SU-DHL-6 (cell line): ENCODE measurements at regions not wholly inside any gene's neighbourhood (a gene's known extent, or its start where the extent isn't known, plus 50 kb on each side); places are given as distances from the start of the nearest gene placed in this dataset.

Experiments
- CTCF ChIP-seq: fragments of 200-600 bp; sonication (generic); IDR thresholded peaks from one replicate; pipeline ENCODE4 v1.5.1; 2017; ENCODE audit warnings: antibody characterized with exemption, mild to moderate bottlenecking, low read length, moderate library complexity; ENCODE audit not compliant: insufficient read depth, poor library complexity, severe bottlenecking
- EZH2phosphoT487 ChIP-seq: fragments of 200-600 bp; sonication (generic), shearing (Covaris generic); conservative IDR thresholded peaks from 2 replicates; pipeline ENCODE4 v1.6.1; 2018; ENCODE audit warnings: mild to moderate bottlenecking, antibody characterized with exemption, low read length, moderate library complexity, mixed read lengths

GRCh38 chr18:28511413-28511821 is 334.5 kb upstream of the CDH2 start:
- TF ChIP-seq CTCF, result no peak
- TF ChIP-seq EZH2phosphoT487, result no peak
